ENCODE measurements at regions not wholly inside any gene's neighbourhood (a gene's known extent, or its start where the extent isn't known, plus 50 kb on each side); places are given as distances from the start of the nearest gene placed in this dataset.

DNA sequence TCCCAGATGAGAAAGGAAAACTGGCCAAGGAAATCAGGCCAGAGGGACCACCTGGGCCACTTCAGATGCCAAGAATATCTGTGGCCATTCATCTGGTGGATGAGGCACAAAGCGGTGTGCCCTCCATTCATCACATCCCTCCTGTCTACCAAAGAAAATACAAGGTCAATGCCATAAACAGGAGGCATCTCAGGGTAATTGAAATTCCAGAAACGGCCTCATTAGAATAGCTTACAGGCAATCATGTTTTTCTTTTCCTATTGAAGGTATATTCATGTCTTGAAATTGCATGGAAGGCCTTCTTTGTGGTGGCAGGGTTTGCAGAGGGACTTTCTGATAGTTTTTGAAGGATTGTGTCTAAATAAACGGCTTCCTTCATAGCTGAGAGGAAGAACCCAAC lies 578.3 kb downstream of the HAO1 start:
- TF ChIP-seq CTCF (conservative IDR thresholded peaks at IDR 0.05; ENCODE audit: low read length) (no peak), EZH2phosphoT487 (IDR thresholded peaks at IDR 0.05; ENCODE audit: borderline replicate concordance) (no peak)
